ENCODE measurements at regions not wholly inside any gene's neighbourhood (a gene's known extent, or its start where the extent isn't known, plus 50 kb on each side); places are given as distances from the start of the nearest gene placed in this dataset.
A peak's percentile ranks its signal among the peaks of the same experiment; 100 is the strongest.
"Not testable (repeated sequence)": the region's sequence is repeated elsewhere in the genome, so short reads cannot be mapped to it uniquely, and the experiment has no call there.

DNA sequence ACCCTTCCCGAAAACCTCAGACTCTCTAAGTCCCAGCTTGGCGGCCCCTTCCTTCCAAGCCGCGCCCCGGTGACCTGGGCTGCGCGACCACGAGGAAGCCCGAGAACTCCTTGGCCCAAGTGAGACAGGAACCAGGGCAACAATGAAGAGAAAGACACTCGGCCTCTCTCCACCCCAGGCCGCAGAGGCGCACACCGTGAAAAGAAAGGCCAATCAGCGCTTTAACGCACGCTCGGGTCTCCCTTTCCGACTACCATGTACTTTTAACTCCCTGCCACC lies 166.4 kb upstream of the PPP1R3A start:
- Histone ChIP-seq H3K4me3 (peak overlapping the region; percentile 80), H3K27ac (peak overlapping the region; percentile 81 to 91)
- DNase-seq (ENCODE audit: low spot score), result no peak
- TF ChIP-seq, protein P1, sequence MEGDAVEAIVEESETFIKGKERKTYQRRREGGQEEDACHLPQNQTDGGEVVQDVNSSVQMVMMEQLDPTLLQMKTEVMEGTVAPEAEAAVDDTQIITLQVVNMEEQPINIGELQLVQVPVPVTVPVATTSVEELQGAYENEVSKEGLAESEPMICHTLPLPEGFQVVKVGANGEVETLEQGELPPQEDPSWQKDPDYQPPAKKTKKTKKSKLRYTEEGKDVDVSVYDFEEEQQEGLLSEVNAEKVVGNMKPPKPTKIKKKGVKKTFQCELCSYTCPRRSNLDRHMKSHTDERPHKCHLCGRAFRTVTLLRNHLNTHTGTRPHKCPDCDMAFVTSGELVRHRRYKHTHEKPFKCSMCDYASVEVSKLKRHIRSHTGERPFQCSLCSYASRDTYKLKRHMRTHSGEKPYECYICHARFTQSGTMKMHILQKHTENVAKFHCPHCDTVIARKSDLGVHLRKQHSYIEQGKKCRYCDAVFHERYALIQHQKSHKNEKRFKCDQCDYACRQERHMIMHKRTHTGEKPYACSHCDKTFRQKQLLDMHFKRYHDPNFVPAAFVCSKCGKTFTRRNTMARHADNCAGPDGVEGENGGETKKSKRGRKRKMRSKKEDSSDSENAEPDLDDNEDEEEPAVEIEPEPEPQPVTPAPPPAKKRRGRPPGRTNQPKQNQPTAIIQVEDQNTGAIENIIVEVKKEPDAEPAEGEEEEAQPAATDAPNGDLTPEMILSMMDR (IDR thresholded peaks at IDR 0.05), result no peak

DNA sequence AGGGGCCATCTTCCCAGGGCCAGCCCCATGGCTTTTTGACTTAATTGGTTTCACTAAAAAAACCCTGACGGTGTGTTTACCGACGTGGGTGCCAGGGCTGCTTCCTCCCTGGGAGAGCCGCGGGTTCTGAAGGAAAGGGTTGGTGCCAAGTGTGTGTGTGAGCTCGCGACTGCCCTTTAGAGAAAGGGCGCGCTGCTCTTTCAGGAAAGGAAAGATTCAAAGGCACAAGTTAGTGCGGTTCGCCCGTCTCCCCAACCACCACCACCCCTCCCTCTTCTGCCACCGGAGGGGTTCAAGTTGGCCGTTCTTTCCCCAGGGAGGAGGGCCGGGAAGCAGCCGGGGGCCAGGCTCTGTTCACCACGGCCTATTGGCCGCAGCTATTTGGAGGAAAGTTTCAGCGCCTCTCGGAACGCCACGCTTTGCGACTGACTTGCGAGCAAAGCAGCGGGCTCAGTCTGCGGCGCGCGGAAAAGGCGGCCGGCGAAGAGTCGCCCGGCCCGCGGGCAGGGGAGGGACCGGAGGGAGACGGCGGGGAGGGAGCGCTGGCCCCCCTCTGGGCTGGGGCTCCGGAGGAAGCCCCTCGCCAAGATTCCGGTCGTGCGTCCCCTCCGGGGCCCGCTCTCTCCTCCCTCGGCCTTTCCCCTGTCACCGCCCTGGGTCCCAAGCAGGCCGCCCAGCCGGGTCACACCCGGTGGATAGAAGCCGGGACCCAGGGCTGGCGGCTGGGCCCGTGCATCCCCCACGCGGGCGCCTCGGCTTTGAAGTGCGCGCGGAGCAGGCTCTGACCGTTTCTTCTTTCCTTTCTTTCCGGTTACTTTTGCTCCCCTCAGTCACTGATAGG lies 165.9 kb upstream of the PPP1R3A start:
- TF ChIP-seq, protein P1 (IDR thresholded peaks at IDR 0.05), result no peak
- DNase-seq (ENCODE audit: low spot score), result no peak
- Histone ChIP-seq H3K4me3 (peak overlapping the region; percentile 80), H3K27ac (peak overlapping the region; percentile 81 to 91)

DNA sequence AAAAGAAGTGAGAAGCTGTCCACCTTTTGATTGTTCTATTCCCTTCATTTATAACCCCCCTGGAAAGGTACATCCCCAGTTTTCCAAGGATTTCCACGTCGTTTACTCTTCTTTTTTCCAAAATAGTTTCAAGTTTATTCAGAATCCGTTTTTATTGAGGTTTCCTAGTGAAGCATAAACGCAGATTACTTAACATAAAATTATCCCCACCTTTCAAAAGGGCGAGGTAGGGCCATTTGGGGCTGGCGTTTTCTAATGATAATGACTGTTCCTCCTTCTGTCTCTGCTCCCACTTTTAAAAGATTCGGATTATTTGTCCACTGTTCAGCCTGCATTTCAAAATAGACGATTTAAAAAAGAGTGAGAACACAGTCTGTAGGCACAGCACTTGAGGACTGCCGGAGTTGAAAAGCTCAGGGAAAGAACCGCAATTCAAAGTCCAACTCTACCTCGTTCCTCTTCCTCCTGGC lies 165.2 kb upstream of the PPP1R3A start:
- TF ChIP-seq, protein P1 (IDR thresholded peaks at IDR 0.05), result no peak
- Histone ChIP-seq H3K4me3 (peak overlapping the region; percentile 80), H3K27ac (peak overlapping the region; percentile 81 to 91)
- DNase-seq (ENCODE audit: low spot score), result no peak

DNA sequence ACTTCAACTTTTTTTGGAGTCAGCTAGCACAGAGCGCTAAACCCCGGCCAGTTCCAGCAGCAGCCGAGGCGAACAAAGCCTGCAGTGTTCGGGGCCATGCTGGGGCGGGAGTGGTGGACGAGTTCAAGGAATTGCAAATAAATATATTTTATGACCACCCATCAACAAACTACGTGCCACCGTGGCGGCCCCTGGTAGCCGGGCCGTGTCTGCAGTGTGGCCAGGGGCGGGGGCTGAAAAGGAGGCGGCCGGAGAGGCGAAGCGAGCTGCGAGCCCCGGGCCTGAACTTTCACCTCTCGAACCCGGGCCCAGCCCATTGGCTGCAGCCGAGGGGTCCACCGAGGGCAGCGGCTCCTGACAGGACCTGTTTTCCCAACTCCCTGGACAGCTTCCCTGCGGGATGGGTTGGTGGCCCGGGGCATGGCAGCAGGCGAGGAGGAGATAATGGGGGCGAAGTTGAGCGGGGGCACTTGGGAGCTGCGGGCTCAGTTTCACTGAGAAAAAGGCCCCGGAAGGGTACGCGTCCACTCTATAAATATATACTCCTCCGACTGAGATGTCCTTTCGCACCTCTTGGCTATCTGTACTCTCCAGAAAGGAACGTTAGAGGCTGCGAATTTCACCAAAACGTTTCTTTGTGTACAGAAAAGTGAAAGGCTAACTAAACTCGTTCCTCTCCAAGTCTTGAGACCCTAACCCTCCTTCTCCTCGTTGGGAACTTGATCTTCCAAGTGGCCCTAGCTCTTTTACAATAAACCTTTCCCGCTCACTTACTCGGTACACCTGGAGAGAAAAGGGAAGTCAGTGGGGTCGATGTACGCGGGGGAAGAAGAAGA lies 164.6 kb upstream of the PPP1R3A start:
- TF ChIP-seq, protein P1 (IDR thresholded peaks at IDR 0.05), result no peak
- peak overlapping the region; percentile 80 for H3K4me3 ChIP-seq
- H3K27ac ChIP-seq, result peak overlapping the region in 1 of 2 donors; percentile 52
- DNase-seq (ENCODE audit: low spot score), result no peak

DNA sequence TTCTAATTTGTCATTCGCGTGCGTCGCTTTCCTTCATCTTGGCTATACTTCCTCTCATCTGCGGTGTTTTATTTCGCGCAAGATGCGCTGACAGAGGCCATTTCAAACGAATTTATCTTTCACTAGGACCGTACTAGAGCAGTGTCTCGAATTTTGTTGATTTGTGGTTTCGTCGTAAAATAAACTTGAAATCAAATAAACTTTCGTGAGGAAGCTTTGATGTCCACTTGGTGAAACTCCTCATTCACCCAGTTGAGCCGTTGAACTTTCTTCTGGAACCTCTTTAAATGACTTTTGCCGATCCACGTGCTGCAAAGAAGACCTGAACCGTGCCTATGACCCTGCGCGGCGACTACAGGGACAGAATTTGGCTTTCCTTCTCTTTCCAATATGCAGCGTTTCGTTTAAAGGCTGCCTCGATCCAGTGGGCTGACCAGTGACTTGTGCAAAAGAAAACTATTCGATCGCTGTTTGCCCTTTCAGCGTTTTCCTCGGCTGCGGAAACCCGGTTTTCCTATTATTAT lies 163.9 kb upstream of the PPP1R3A start:
- H3K27ac ChIP-seq, result peak overlapping the region in 1 of 2 donors; percentile 52
- peak overlapping the region; percentile 80 for H3K4me3 ChIP-seq
- TF ChIP-seq, protein P1 (IDR thresholded peaks at IDR 0.05), result no peak
- no peak for DNase-seq (ENCODE audit: low spot score)

DNA sequence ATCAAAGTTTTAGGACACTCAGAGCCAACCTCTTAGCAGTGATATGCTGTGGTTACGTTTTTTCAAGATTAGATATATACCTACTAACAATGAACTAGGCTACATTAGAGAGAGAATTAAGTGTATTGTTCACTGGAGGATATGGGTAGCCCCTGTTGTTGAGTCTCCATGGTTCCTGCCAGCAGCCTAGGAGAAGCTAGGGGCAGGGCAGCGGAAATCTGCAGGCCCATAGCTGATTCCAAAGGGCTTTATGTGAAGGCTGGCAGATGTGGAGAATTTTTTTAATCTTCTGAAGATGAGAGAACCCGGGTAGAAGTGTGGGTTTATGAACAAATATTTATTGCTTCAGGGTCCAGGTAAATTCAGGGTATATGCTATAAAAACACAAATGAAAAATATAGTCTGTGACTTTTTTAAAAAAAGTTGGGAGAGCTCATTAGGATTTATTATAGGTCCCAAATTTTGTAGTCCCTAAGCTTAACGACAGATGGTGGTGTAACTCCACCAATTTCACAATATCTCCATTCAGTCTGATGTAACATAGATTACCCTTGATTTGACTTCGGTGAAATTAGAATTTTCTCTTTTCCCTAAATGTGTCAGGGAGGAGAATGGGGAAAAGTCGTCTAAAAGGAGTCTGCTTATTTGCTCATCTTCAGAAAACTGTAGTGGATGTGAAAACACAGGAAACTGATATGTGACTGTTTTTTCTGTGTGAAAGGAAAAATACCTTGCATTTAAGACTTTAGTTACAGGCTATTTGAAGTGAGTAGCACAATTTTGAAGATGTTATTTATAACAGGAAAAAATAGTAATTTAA lies 163.0 kb upstream of the PPP1R3A start:
- TF ChIP-seq, protein P1 (IDR thresholded peaks at IDR 0.05), result peak; percentile 25
- H3K4me3 ChIP-seq, result peak overlapping the region; percentile 80
- no peak overlapping the region for H3K27ac ChIP-seq
- DNase-seq (ENCODE audit: low spot score), result no peak

DNA sequence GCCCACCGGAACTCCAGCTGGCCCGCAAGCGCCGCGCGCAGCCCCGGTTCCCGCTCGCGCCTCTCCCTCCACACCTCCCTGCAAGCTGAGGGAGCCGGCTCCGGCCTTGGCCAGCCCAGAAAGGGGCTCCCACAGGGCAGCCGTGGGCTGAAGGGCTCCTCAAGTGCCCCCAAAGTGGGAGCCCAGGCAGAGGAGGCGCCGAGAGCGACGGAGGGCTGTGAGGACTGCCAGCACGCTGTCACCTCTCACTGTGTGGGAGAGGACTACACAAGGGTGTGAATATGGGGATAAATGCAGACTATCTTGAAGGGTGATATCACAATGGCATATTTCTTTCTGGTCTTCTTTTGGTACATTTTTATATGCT lies 158.3 kb upstream of the PPP1R3A start:
- not testable (repeated sequence) for DNase-seq (ENCODE audit: low spot score); H3K4me3 ChIP-seq; H3K27ac ChIP-seq

DNA sequence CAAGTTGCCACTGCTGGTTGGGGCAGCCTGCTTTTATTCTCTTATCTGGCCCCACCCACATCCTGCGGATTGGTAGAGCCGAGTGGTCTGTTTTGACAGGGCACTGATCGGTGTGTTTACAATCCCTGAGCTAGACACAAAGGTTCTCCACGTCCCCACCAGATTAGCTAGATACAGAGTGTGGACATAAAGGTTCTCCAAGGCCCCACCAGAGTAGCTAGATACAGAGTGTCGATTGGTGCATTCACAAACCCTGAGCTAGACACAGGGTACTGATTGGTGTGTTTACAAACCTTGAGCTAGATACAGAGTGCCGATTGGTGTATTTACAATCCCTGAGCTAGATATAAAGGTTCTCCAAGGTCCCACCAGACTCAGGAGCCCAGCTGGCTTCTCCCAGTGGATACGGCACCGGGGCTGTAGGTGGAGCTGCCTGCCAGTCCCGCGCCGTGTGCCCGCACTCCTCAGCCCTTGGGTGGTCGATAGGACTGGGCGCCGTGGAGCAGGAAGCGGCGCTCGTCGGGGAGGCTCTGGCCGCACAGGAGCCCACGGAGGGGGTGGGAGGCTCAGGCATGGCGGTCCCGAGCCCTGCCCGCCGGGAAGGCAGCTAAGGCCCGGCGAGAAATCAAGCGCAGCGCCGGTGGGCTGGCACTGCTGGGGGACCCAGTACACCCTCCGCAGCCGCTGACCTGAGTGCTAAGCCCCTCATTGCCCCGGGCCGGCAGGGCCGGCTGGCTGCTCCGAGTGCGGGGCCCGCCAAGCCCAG lies 157.8 kb upstream of the PPP1R3A start:
- not testable (repeated sequence) for H3K4me3 ChIP-seq; H3K27ac ChIP-seq; DNase-seq (ENCODE audit: low spot score)
